ENCODE measurements at regions not wholly inside any gene's neighbourhood (a gene's known extent, or its start where the extent isn't known, plus 50 kb on each side); places are given as distances from the start of the nearest gene placed in this dataset.

DNA sequence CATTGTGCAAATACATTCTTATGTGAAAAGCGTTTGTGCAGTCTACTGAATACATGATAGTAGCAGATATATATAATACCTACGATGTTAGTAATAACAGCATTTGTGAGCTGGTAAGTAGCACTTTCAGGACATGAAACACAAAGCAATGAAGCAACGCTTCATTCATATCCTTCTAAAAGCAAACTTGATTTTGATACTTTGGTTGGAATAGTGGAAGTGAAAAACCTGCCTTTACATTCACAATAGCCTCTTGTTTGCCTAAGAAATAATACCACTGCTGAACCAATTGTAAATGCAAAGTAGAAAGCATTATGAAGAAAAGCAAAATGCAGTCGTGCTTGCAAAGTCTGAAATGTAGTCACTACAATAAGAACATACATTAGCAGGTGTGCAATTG, 926.3 kb downstream of the FSTL5 start:
- TF ChIP-seq, protein P1, sequence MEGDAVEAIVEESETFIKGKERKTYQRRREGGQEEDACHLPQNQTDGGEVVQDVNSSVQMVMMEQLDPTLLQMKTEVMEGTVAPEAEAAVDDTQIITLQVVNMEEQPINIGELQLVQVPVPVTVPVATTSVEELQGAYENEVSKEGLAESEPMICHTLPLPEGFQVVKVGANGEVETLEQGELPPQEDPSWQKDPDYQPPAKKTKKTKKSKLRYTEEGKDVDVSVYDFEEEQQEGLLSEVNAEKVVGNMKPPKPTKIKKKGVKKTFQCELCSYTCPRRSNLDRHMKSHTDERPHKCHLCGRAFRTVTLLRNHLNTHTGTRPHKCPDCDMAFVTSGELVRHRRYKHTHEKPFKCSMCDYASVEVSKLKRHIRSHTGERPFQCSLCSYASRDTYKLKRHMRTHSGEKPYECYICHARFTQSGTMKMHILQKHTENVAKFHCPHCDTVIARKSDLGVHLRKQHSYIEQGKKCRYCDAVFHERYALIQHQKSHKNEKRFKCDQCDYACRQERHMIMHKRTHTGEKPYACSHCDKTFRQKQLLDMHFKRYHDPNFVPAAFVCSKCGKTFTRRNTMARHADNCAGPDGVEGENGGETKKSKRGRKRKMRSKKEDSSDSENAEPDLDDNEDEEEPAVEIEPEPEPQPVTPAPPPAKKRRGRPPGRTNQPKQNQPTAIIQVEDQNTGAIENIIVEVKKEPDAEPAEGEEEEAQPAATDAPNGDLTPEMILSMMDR (IDR thresholded peaks at IDR 0.05; ENCODE audit: poor library complexity, severe bottlenecking) = no peak
- TF ChIP-seq SMC3 (conservative IDR thresholded peaks at IDR 0.05; ENCODE audit: poor library complexity) (no peak), MXI1 (conservative IDR thresholded peaks at IDR 0.05; ENCODE audit: poor library complexity, severe bottlenecking) (no peak), EZH2 (IDR thresholded peaks at IDR 0.05; ENCODE audit: borderline replicate concordance, insufficient read depth, low read length, poor library complexity, severe bottlenecking) (no peak), RAD21 (conservative IDR thresholded peaks at IDR 0.05) (no peak)

Measured in neural cell (in vitro differentiated cells).